GM19397 (cell line): ENCODE measurements at regions not wholly inside any gene's neighbourhood (a gene's known extent, or its start where the extent isn't known, plus 50 kb on each side); places are given as distances from the start of the nearest gene placed in this dataset.

ENCODE experiments used
- ATAC-seq: cut with Tn5 transposase; IDR thresholded peaks from one replicate; pipeline ENCODE4 v1.9.1; 2021; ENCODE audit warnings: mild to moderate bottlenecking, moderate library complexity; ENCODE audit not compliant: unreplicated experiment

GRCh38 chr13:76383676-76384461 lies 502.3 kb downstream of the KCTD12 start:
- ATAC-seq, result no peak

GRCh38 chr13:76380446-76381065 lies 505.6 kb downstream of the KCTD12 start:
- no peak for ATAC-seq

GRCh38 chr13:76379341-76380105 lies 506.7 kb downstream of the KCTD12 start:
- no peak for ATAC-seq

- ATAC-seq, result no peak
Measured at GRCh38 chr13:76378767-76379166, 507.4 kb downstream of the KCTD12 start.

GRCh38 chr13:76363682-76364289 lies 522.4 kb downstream of the KCTD12 start:
- no peak for ATAC-seq

GRCh38 chr13:76361868-76362267 lies 524.3 kb downstream of the KCTD12 start:
- no peak for ATAC-seq

- ATAC-seq, result no peak
Measured at GRCh38 chr13:76351541-76352229, 534.5 kb downstream of the KCTD12 start.

- no peak for ATAC-seq
Measured at GRCh38 chr13:76350399-76350798, 535.8 kb downstream of the KCTD12 start.

- no peak for ATAC-seq
Measured at GRCh38 chr13:76349700-76350099, 536.5 kb downstream of the KCTD12 start.

GRCh38 chr13:76339649-76340048 lies 546.6 kb downstream of the KCTD12 start:
- ATAC-seq, result no peak

- ATAC-seq, result no peak
Measured at GRCh38 chr13:76338003-76338402, 548.2 kb downstream of the KCTD12 start.

GRCh38 chr13:76336889-76337844 lies 549.0 kb downstream of the KCTD12 start:
- no peak for ATAC-seq

GRCh38 chr13:76335463-76335862 lies 550.7 kb downstream of the KCTD12 start:
- ATAC-seq, result no peak

GRCh38 chr13:76331943-76332712 lies 554.1 kb downstream of the KCTD12 start:
- ATAC-seq, result no peak

GRCh38 chr13:76330761-76331160 lies 555.4 kb downstream of the KCTD12 start:
- no peak for ATAC-seq

GRCh38 chr13:76329866-76330580 lies 556.2 kb downstream of the KCTD12 start:
- ATAC-seq, result no peak

GRCh38 chr13:76329004-76329403 lies 557.2 kb downstream of the KCTD12 start:
- ATAC-seq, result no peak

GRCh38 chr13:76326343-76326742 lies 559.9 kb downstream of the KCTD12 start:
- ATAC-seq, result no peak
